ENCODE measurements at regions not wholly inside any gene's neighbourhood (a gene's known extent, or its start where the extent isn't known, plus 50 kb on each side); places are given as distances from the start of the nearest gene placed in this dataset.

DNA sequence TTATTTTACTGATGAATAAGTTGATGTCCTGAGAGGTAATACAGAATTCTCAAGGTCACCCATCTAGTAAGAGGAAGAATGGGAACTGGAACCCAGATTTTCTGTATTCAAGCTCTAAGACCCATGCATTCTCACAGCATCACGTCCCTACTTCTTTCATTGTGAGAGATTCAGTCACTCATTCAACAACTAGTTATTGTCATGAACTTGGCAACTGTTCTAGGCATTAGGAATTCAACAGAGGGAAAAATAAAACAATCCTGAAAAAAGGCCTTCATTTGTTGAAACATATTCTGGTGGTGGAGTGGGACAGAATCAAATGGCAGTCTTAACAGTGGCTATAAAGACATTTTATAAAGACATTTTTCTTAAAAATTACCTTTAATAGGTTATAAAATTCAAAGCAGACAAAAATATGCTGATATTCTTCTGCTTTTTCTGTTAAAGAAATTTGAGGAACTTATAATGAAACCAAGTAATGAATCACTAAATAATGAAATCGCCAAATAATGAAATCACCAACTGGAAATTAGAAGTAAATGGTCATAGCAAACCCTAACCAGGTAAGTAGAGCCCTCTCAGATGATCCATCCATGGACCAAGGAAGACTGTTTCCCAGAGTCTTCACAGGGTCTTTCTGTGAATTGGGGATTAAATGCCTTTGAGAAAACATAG is 136.5 kb upstream of the DPYD start:
- no peak overlapping the region for H3K27ac ChIP-seq (ENCODE audit: low read depth, low read length)
- peaks cover 33% of the 10 kb centered on the region for H3K4me1 ChIP-seq (ENCODE audit: control insufficient read depth, insufficient read depth, low read length)
- no peaks in the 10 kb centered on the region for H3K36me3 ChIP-seq (ENCODE audit: control insufficient read depth, insufficient read depth, low read length)
- no peaks in the 10 kb centered on the region for H3K9me3 ChIP-seq (ENCODE audit: control insufficient read depth, insufficient read depth, low read length)
- H3K4me3 ChIP-seq (ENCODE audit: low read depth, low read length), result no peak overlapping the region
- no peak overlapping the region for H3K9ac ChIP-seq (ENCODE audit: low read depth, low read length)
- peaks cover 23% of the 10 kb centered on the region for H3K27me3 ChIP-seq (ENCODE audit: control insufficient read depth, insufficient read depth, low read length)

DNA sequence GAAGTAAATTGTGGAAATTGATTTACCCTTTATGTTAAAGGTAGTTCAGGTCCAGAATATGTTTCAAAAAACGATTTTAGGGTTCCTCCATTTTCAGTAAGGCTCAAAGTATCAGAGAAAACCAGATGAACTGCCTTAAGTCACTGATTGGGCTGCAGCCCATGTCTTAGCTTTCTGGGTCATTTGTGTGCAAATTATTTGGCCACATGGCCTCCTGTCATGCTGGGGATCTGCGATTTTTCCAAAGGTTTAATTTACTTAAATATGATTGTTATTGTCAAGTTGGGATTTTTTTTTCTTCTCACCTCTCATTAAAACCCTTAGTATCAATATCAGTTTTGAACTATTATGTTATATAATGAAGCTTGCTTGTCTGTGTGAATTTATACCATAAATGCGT is 135.9 kb upstream of the DPYD start:
- H3K36me3 ChIP-seq (ENCODE audit: control insufficient read depth, insufficient read depth, low read length), result no peaks in the 10 kb centered on the region
- H3K4me3 ChIP-seq (ENCODE audit: low read depth, low read length), result no peak overlapping the region
- H3K4me1 ChIP-seq (ENCODE audit: control insufficient read depth, insufficient read depth, low read length), result peaks cover 36% of the 10 kb centered on the region
- no peak overlapping the region for H3K27ac ChIP-seq (ENCODE audit: low read depth, low read length)
- no peak overlapping the region for H3K9ac ChIP-seq (ENCODE audit: low read depth, low read length)
- H3K9me3 ChIP-seq (ENCODE audit: control insufficient read depth, insufficient read depth, low read length), result no peaks in the 10 kb centered on the region
- H3K27me3 ChIP-seq (ENCODE audit: control insufficient read depth, insufficient read depth, low read length), result peaks cover 29% of the 10 kb centered on the region

DNA sequence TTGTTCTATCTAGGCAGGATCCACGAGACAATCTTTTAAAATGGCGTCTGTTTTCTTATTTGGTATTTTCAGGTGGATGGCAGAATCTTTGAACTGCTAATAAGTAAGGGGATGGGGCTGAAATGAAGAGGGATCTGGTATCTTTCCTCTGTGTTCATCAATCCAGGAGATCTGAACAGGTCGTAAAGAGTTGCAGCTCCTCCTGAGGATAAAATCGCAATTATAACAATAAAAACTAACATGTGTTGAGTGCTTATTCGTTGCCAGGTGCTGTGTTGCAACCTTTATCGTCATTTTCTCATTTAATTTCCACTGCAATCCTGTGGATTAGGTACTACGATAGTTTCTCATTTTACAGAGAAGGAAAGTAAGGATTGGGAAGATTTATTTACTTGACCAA is 134.6 kb upstream of the DPYD start:
- no peaks in the 10 kb centered on the region for H3K9me3 ChIP-seq (ENCODE audit: control insufficient read depth, insufficient read depth, low read length)
- H3K27me3 ChIP-seq (ENCODE audit: control insufficient read depth, insufficient read depth, low read length), result peaks cover 40% of the 10 kb centered on the region
- H3K4me1 ChIP-seq (ENCODE audit: control insufficient read depth, insufficient read depth, low read length), result peaks cover 36% of the 10 kb centered on the region
- H3K27ac ChIP-seq (ENCODE audit: low read depth, low read length), result no peak overlapping the region
- H3K36me3 ChIP-seq (ENCODE audit: control insufficient read depth, insufficient read depth, low read length), result no peaks in the 10 kb centered on the region
- H3K9ac ChIP-seq (ENCODE audit: low read depth, low read length), result no peak overlapping the region
- H3K4me3 ChIP-seq (ENCODE audit: low read depth, low read length), result no peak overlapping the region

DNA sequence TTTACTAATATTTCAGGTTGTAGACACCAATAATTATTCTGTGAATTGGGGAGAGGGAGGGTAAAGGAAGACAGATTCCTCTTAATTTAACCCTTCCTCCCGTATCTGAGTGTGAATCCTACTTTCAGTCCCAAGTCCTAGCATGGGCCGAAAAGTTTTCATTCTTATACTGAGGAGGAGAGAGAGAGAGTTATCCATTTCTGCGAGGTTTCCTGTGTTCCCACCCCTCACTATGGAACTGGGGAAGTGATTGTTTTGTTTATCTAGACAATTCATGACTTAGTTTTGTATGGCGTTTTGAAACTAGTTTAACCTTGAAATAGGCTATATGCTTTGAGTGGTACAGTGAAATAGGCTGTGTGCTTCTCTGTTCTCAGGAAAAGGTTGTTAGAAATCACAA is 134.0 kb upstream of the DPYD start:
- no peaks in the 10 kb centered on the region for H3K9me3 ChIP-seq (ENCODE audit: control insufficient read depth, insufficient read depth, low read length)
- H3K27me3 ChIP-seq (ENCODE audit: control insufficient read depth, insufficient read depth, low read length), result peaks cover 47% of the 10 kb centered on the region
- peak overlapping the region; percentile 48 for H3K4me3 ChIP-seq (ENCODE audit: low read depth, low read length)
- H3K36me3 ChIP-seq (ENCODE audit: control insufficient read depth, insufficient read depth, low read length), result no peaks in the 10 kb centered on the region
- H3K9ac ChIP-seq (ENCODE audit: low read depth, low read length), result no peak overlapping the region
- H3K4me1 ChIP-seq (ENCODE audit: control insufficient read depth, insufficient read depth, low read length), result peaks cover 36% of the 10 kb centered on the region
- H3K27ac ChIP-seq (ENCODE audit: low read depth, low read length), result no peak overlapping the region

DNA sequence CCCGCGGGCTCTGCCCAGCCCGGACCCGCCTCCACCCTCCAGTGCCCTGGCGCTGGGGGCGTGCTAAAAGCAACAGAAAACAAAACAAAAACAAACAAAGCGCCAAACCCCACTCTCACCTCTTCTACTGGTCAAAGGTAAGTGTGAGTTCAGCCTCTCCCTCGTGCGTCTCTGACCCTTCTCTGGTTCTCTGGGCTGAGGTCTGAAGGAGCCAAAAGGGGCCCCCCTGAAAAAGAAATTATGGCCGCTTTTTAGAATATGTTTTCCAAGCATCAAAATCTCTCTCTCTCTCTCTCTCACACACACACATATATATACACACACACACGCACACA is 133.5 kb upstream of the DPYD start:
- no peak overlapping the region for H3K9ac ChIP-seq (ENCODE audit: low read depth, low read length)
- H3K27ac ChIP-seq (ENCODE audit: low read depth, low read length), result no peak overlapping the region
- H3K27me3 ChIP-seq (ENCODE audit: control insufficient read depth, insufficient read depth, low read length), result peaks cover 52% of the 10 kb centered on the region
- H3K9me3 ChIP-seq (ENCODE audit: control insufficient read depth, insufficient read depth, low read length), result no peaks in the 10 kb centered on the region
- no peaks in the 10 kb centered on the region for H3K36me3 ChIP-seq (ENCODE audit: control insufficient read depth, insufficient read depth, low read length)
- H3K4me3 ChIP-seq (ENCODE audit: low read depth, low read length), result peak overlapping the region; percentile 48
- H3K4me1 ChIP-seq (ENCODE audit: control insufficient read depth, insufficient read depth, low read length), result peaks cover 35% of the 10 kb centered on the region

DNA sequence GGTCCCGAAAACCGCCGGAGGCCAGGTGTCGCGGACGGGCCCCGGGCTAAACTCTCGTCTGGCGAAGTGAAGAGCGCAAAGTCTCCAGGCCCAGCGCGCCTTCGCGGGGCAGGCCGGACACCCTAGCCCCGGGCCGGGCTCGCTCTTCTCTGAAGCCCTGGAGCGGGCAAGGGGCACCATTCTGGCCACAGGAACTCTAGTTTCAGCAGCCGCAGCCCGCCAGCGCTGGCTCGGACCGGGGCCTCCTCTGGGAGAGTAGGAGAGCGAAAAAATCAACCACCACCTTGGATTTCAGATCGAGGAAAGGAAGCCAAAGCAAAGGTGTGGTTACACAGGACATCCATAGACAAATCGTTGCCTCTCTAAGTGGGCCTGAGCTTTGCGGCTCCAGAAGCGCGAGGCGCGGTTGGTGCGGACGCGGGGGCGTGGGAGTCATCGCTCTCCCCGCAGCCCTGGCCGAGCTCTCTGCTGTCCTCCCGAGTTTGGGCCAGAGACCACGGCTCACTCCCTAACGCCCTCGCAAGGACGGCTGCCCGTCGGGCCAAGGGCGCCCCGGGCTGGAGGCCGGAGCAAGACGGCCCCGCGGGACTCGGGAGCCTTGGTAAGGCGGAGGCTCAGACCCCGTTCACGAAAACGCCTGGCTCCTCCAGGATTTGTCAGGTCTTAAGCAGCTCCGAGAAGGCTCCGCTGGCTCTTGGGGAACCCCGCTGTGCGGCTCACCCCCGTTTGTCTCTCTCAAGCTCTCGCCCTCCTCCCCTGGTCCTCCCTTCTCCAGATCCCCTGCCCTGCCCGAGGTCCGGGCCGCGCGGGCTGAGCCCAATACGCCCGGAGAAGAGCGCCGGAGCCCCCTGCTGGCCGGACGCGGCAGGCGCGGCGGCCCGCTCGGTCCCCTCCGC is 132.9 kb upstream of the DPYD start:
- peak overlapping the region; percentile 16 for H3K9ac ChIP-seq (ENCODE audit: low read depth, low read length)
- peak overlapping the region; percentile 78 for H3K4me3 ChIP-seq (ENCODE audit: low read depth, low read length)
- no peaks in the 10 kb centered on the region for H3K9me3 ChIP-seq (ENCODE audit: control insufficient read depth, insufficient read depth, low read length)
- H3K27ac ChIP-seq (ENCODE audit: low read depth, low read length), result peak overlapping the region; percentile 56
- H3K36me3 ChIP-seq (ENCODE audit: control insufficient read depth, insufficient read depth, low read length), result no peaks in the 10 kb centered on the region
- peaks cover 30% of the 10 kb centered on the region for H3K4me1 ChIP-seq (ENCODE audit: control insufficient read depth, insufficient read depth, low read length)
- H3K27me3 ChIP-seq (ENCODE audit: control insufficient read depth, insufficient read depth, low read length), result peaks cover 58% of the 10 kb centered on the region

DNA sequence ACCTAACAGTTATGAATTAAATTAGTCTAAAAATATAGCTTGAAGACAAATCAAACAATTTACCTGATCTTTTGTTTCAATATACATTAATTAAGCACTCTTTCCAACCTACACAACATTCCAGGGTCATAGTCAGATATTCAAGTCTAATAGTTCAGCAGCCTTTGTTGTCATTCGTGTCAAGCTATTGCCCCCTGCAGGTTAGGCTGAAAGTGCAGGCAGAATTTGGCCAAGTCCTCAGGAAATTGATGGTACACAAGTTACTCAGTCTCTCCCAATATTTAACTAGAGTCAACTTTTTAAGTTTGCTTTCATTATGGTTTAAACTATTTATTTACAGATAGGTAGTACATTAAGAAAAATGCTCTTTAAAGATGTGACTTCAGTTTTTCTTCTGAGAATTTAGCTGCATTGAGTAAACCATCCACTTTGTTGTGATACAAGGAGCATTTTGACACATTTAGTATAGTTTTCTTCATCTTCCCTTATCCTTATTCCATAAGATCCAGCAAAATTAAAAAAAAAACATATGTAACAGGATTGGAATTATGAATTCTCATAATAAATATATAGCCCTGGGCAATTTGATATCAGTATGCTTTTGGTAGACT is 130.3 kb upstream of the DPYD start:
- Histone ChIP-seq H3K27ac (ENCODE audit: low read depth, low read length) (no peak overlapping the region), H3K4me1 (ENCODE audit: control insufficient read depth, insufficient read depth, low read length) (peaks cover 34% of the 10 kb centered on the region), H3K36me3 (ENCODE audit: control insufficient read depth, insufficient read depth, low read length) (no peaks in the 10 kb centered on the region), H3K9me3 (ENCODE audit: control insufficient read depth, insufficient read depth, low read length) (no peaks in the 10 kb centered on the region), H3K9ac (ENCODE audit: low read depth, low read length) (no peak overlapping the region), H3K27me3 (ENCODE audit: control insufficient read depth, insufficient read depth, low read length) (peaks cover 83% of the 10 kb centered on the region), H3K4me3 (ENCODE audit: low read depth, low read length) (no peak overlapping the region)

DNA sequence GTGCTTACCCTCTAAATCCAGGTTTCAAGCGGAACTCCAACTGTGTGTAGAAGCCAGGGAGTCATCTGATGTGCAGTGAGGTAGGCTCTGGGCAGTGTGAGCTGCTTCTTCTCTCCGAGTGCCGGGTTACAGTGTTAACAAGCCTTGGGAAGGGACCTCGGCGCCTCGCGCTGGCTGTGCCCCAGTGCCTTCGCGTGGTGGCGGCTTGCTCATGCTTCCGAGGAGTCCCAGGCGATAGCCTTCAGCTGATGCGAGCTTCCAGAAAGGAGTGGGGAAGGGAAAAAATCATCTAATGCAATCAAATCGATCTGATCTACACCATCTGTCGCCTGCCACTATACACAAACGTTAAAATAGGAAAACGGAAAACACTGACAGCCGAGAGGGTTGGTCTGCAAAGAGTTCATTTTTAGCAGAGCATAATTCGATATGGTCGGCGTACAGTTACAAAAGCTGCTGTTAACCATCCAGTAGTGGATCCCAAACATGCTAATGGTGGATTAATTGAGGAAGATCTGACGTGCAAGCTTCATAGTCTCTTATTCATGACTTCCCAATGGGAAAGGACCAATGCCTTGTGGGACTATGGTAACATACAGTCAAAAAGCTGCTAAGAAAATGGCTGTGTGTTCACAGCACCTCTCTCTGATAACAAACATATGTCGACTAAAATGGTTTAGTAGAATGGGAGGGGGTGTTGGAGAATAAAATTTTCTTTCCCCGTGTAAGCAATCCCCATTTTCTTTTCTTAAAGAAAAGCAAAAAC is 128.7 kb upstream of the DPYD start:
- H3K9me3 ChIP-seq (ENCODE audit: control insufficient read depth, insufficient read depth, low read length), result no peaks in the 10 kb centered on the region
- peaks cover 31% of the 10 kb centered on the region for H3K4me1 ChIP-seq (ENCODE audit: control insufficient read depth, insufficient read depth, low read length)
- peaks cover 93% of the 10 kb centered on the region for H3K27me3 ChIP-seq (ENCODE audit: control insufficient read depth, insufficient read depth, low read length)
- peak overlapping the region; percentile 58 for H3K4me3 ChIP-seq (ENCODE audit: low read depth, low read length)
- no peak overlapping the region for H3K27ac ChIP-seq (ENCODE audit: low read depth, low read length)
- no peak overlapping the region for H3K9ac ChIP-seq (ENCODE audit: low read depth, low read length)
- no peaks in the 10 kb centered on the region for H3K36me3 ChIP-seq (ENCODE audit: control insufficient read depth, insufficient read depth, low read length)

DNA sequence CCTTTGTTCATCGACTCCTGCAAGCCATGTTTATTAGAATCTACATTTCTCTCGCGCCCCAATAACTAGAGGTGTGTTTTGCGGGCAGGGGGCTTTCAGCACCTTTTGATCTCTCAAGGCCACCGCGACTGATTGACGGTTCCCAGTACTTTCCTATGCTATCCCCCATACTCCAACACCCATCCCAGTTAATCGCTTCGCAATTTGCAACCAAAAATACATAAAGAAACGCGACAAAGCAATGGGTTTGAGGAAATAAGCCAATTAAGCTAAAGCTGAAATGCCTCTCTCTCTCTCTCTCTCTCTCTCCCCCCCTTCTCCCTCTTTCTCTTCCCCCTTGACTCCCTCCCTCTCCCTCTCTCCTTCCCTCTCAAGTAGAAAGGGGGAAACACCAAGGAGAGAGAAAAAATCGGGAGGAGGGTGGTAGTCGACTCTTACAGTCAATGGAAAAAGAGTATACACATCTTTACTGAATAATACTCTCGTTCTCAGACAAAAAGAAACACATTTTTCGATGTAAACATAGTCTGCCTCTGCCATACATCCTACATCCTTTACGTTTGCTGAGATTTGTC is 128.0 kb upstream of the DPYD start:
- H3K9me3 ChIP-seq (ENCODE audit: control insufficient read depth, insufficient read depth, low read length), result no peaks in the 10 kb centered on the region
- peaks cover 98% of the 10 kb centered on the region for H3K27me3 ChIP-seq (ENCODE audit: control insufficient read depth, insufficient read depth, low read length)
- no peak overlapping the region for H3K27ac ChIP-seq (ENCODE audit: low read depth, low read length)
- H3K9ac ChIP-seq (ENCODE audit: low read depth, low read length), result no peak overlapping the region
- peak overlapping the region; percentile 58 for H3K4me3 ChIP-seq (ENCODE audit: low read depth, low read length)
- peaks cover 35% of the 10 kb centered on the region for H3K4me1 ChIP-seq (ENCODE audit: control insufficient read depth, insufficient read depth, low read length)
- H3K36me3 ChIP-seq (ENCODE audit: control insufficient read depth, insufficient read depth, low read length), result no peaks in the 10 kb centered on the region

DNA sequence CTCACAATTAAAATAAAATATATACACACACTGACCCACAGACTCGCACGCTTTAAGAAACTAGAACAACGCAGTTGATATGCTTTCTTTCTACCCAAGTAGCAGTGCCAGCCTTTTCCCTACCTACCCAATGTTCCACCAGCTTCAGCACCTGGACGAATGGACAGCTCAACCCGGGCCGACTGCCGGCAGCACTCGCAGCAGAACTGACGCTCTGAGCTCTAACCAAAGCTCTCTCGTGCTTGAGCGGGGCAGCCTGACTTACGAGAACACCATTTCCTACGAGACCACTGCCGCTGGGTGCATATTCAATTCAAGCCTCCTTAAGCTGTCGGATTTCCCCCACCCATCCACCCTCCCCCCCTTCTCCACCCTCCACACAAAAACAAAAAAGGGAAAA is 127.4 kb upstream of the DPYD start:
- Histone ChIP-seq H3K4me3 (ENCODE audit: low read depth, low read length) (peak overlapping the region; percentile 58), H3K27me3 (ENCODE audit: control insufficient read depth, insufficient read depth, low read length) (peaks cover 98% of the 10 kb centered on the region), H3K9me3 (ENCODE audit: control insufficient read depth, insufficient read depth, low read length) (no peaks in the 10 kb centered on the region), H3K9ac (ENCODE audit: low read depth, low read length) (no peak overlapping the region), H3K36me3 (ENCODE audit: control insufficient read depth, insufficient read depth, low read length) (no peaks in the 10 kb centered on the region), H3K27ac (ENCODE audit: low read depth, low read length) (no peak overlapping the region), H3K4me1 (ENCODE audit: control insufficient read depth, insufficient read depth, low read length) (peaks cover 40% of the 10 kb centered on the region)

Data from HUES48 (cell line).